Fibroblast of villous mesenchyme (primary cell): ENCODE measurements at regions not wholly inside any gene's neighbourhood (a gene's known extent, or its start where the extent isn't known, plus 50 kb on each side); places are given as distances from the start of the nearest gene placed in this dataset.

Experiments used
- DNase-seq: peaks from one replicate; pipeline ENCODE4 v3.0.0-alpha.2; 2010; ENCODE audit warnings: low read depth
- H3K4me3 ChIP-seq: 2 replicates; pipeline ENCODE4 v1.5.1; 2011; ENCODE audit warnings: low read depth, mild to moderate bottlenecking, low read length
- TF ChIP-seq, protein P1 (sequence below): IDR thresholded peaks from 2 replicates; pipeline ENCODE4 v1.5.1; 2012; ENCODE audit warnings: low read depth, mild to moderate bottlenecking, low read length; ENCODE audit not compliant: insufficient read depth

DNA sequence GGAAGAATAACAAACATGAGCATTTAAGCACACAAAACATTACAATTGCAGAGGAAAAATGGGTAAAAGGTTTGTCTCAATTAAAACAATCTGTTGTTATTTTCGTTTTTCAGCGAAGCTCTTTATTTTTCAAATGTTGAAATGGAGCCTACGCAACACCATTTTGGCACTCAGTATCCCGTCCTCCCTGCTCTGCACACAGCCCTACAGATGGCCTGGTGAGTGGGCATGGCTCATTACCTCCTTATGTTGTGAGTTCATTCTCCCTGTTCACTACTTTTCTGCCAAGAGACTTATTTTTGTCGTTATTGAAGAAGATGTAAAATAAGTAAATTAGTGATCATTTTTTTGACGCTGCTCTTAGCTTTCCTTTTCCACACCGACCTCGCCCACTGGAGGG, 167.8 kb upstream of the CXCL12 start:
- TF ChIP-seq, protein P1, sequence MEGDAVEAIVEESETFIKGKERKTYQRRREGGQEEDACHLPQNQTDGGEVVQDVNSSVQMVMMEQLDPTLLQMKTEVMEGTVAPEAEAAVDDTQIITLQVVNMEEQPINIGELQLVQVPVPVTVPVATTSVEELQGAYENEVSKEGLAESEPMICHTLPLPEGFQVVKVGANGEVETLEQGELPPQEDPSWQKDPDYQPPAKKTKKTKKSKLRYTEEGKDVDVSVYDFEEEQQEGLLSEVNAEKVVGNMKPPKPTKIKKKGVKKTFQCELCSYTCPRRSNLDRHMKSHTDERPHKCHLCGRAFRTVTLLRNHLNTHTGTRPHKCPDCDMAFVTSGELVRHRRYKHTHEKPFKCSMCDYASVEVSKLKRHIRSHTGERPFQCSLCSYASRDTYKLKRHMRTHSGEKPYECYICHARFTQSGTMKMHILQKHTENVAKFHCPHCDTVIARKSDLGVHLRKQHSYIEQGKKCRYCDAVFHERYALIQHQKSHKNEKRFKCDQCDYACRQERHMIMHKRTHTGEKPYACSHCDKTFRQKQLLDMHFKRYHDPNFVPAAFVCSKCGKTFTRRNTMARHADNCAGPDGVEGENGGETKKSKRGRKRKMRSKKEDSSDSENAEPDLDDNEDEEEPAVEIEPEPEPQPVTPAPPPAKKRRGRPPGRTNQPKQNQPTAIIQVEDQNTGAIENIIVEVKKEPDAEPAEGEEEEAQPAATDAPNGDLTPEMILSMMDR = no peak
- DNase-seq = peak; percentile 9
- no peak overlapping the region for H3K4me3 ChIP-seq

DNA sequence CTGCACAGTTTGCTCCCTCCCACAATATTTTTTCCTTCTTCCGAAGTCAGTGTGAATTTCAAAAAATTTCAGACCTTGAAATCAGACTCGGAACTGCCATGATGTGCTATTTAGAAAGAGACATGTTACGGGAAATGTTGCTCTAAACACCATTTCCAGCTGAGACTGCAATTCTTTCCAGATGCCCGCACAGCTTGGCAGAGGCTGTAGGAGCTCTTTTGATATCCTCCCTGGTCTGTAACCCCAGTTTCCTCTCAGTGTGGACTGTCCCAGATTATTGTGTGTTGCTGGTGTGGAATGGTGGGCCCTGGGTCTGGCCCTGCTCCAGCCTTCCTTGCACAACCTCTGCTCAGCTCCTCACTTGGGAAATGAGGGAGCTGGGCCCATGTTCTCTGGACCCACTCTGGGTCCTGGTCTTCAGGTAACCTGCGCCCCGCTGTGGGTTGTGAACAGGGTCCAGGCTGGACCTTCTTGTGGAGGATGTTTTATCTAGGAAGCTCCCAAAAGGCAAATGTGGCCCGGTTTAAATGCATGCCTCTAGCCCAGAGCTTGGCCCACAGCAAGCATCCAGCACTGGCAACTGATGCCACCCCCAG, 172.8 kb upstream of the CXCL12 start:
- TF ChIP-seq, protein P1 = no peak
- no peak overlapping the region for H3K4me3 ChIP-seq
- no peak for DNase-seq

DNA sequence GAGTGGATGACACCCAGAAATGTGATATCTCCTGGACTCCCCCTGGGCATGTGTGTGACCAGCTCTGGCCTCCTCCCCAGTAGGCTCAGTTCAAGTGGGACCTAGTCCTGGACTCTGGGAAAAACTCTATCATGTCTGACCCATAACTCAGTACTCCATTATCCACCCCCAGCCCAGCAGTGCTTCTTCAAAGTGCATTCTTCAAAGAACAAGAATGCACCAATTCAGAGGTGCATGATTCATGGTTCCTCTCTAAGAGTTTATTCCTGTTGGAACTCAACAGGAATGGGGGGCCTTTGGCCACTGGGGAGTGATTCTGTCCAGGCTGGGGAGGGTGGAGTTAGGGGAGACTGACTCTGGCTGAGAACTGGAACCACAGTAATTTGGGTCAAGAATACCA, 173.6 kb upstream of the CXCL12 start:
- TF ChIP-seq, protein P1 = no peak
- DNase-seq = no peak
- no peak overlapping the region for H3K4me3 ChIP-seq

DNA sequence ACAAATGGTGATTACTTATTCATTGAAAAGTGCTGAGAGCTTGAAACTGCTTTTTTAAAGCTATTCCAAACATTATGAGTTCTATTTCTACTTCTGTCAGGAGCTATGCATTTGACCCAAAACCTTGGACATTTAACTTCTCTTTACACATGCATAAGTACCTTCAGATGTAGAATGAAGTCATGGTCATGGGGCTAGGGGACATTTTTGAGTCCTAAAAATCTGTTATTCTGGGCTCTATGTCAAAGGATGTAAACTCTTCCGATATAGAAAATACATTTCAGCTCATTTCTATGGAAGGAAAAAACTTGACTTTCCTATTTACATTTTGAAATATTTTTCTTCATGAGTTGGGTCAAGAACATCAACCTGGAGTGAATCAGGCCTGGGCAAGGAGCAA, 179.5 kb upstream of the CXCL12 start:
- DNase-seq = no peak
- TF ChIP-seq, protein P1 = no peak
- no peak overlapping the region for H3K4me3 ChIP-seq

DNA sequence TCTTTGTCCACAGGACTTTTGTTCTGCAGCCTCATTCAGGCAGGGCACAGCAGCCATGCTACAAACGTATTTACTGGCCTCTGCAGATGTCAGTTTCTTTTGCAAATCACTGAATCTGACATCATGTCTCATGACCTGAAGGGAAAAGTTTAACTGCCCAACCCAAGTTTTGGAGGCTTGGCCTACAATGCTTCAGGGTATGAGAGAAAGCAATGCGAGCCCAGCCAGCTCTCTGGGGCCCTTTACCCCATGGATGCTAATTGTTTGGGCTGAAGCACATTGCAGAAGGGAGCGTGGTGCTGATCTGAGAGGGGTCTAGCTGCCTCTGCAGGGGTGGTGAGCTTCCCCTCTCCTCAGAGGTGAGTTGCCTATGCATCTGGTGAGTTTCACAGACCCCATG, 179.9 kb upstream of the CXCL12 start:
- TF ChIP-seq, protein P1 = no peak
- DNase-seq = no peak
- H3K4me3 ChIP-seq = no peak overlapping the region

DNA sequence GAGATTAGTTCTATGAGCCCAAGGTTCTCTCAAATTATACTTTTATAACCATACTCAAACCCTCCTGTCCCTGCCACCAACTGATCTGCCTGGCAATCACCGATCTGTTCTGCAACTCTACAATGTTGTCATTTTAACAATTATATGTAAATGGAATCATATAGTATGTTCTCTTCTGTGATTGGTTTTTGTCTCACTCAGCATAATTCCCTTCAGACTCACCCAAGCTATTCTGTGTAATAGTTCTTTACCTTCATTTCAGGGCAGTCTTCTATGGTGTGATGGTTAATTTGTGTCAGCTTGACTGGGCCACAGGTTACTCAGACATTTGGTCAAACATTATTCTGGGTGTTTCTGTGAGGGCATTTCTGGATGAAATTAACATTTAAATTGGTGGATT, 181.9 kb upstream of the CXCL12 start:
- TF ChIP-seq, protein P1 = no peak
- no peak overlapping the region for H3K4me3 ChIP-seq
- no peak for DNase-seq

DNA sequence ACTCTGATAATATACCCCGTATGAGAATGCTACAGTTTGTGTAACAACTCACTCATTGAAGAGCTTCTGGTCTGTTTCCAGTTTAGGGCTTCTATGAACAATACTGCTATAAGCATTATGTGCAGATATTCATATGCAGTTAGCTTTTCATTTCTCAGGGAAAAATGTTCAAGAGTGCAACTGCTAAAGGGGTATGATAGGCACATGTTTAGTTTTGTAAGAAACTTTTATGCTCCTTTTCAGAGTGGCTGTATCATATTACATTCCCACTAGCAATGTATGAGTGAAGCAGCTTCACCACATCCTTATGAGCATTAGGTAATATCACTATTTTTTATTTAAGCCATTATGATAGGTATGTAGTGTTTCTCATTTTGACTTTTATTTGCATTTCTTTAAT, 182.6 kb upstream of the CXCL12 start:
- DNase-seq = peak; percentile 55
- TF ChIP-seq, protein P1 = no peak

More for the DNA sequence above, 182.6 kb upstream of the CXCL12 start:
- no peak overlapping the region for H3K4me3 ChIP-seq
